ENCODE measurements at regions not wholly inside any gene's neighbourhood (a gene's known extent, or its start where the extent isn't known, plus 50 kb on each side); places are given as distances from the start of the nearest gene placed in this dataset.

DNA sequence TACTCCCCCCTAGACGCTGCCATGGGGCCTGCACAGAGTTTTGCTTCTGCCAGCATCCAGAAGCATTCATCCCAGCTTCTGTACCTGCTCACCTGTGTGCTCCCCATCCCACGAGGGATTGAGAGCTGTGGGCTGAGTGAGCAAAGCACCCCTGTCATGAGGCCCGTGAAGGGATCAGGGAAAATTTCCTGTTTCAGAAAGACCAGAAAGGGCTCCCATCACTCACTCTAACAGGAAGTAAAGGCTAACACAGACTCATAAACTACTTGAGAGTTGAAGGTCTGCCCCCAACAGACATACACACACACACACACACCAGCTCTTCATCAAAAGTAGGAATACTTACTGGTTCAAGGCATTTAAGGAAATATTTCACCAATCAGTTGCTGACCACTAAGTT lies 256.5 kb upstream of the NT5E start:
- no peak for DNase-seq

DNA sequence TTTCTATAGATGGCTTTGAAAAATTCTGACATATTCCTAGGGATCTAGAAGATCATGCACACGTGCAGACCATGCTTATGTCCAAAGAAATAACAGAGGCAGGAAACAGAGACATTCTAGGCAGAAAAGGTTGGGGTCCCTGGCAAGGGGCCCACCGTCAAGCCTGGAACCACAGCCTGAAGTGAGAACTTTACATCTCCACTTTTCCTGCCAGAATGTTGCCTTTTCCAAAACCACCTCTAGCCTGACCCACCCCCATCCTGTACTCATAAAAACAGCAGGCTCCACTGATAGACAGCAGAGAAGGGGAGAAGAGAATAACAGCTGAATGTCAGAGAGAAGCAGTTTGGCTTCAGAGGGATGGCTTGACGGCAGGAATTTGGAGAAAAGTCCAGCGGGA lies 257.3 kb upstream of the NT5E start:
- DNase-seq, result no peak

- no peak for DNase-seq
Observed at GRCh38 chr6:85192186-85192585, 257.7 kb upstream of the NT5E start.

DNA sequence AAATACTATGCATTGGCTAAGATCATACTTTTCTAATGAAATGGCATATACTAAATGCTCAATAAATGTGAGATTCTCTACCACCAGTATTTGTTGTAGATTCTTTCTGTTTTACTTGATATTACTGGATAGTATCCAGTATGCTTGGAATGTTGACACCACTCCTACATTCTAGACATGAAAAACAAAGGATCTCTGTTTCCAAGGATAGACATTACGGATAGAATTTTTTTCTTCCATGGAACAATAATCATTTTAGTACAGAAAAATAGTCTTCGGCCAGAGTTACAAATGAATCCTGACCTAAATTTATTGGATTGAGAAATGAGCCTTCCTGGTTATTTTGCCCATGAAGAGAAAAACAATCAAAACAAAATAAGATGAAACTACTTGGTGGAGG lies 258.2 kb upstream of the NT5E start:
- no peak for DNase-seq

DNA sequence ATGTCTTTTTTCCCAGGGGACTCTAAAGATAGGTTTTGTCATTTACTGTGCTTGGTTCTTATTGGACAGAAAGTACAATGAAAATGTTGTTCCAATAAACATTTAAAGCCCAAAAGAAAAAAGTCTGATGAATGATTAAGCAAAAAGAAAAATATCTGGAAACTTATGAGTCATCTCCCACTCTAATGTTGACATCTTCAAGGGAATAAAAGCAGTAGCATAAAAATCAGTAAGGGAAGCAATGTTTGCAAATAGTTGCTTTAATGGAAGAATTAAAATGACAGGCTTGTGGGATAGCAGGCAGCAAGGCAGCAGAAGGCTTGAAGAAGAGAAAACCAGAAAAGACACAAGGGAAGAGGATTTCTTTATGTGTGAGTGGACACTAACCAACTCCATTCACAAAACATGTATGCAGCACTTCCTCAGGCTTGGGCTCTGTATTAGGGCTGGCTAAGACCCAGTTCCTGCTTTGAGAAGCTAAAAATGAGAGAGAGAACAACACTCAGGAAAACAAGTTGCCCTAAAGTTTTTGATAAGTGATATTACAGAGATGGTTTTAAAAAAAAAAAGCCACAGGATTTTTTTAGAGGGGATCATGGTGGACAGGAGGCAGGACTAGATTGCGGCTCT lies 263.2 kb upstream of the NT5E start:
- DNase-seq, result no peak

GRCh38 chr6:85185977-85186376 lies 263.9 kb upstream of the NT5E start:
- DNase-seq, result no peak

DNA sequence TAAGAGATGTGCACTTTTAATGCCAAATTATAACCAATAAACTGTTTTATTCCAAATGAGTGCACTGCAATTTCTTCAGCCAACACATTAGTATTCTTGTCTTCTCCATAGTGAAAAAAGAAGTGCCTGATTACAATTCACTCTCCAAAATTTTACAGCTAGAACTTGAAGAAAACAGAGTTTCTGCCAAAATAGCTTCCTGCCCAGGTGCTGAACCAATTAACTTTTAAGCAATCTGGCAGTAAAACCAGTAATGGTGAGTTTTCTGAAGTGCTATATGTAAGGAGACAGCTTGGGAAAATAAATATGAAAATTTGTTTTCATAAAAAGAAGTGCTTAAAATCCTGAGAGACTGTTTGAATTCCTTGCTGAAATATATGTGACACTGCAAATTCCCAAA lies 266.0 kb upstream of the NT5E start:
- DNase-seq, result no peak

- DNase-seq, result no peak
Observed at GRCh38 chr6:85172705-85173104, 277.2 kb upstream of the NT5E start.

DNA sequence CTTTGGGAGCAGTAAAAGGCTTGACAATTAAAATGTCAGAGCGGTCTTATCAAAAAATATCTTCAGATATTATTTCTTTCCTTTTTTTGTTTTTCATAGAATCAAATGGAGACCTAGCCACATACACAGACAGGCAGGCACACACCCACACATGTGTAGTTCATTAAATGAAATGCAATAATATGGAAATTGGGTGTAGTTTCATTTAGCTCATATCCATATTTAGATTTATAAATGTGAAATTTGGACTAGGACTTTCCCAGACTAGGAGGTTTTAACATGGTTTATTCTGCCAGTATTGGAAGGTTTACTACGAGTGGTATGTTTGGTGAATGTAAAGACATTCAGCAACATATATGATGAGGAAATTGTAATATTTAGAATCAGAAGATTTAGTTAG lies 277.7 kb upstream of the NT5E start:
- no peak for DNase-seq

GRCh38 chr6:85169189-85169588 lies 280.7 kb upstream of the NT5E start:
- no peak for DNase-seq

DNA sequence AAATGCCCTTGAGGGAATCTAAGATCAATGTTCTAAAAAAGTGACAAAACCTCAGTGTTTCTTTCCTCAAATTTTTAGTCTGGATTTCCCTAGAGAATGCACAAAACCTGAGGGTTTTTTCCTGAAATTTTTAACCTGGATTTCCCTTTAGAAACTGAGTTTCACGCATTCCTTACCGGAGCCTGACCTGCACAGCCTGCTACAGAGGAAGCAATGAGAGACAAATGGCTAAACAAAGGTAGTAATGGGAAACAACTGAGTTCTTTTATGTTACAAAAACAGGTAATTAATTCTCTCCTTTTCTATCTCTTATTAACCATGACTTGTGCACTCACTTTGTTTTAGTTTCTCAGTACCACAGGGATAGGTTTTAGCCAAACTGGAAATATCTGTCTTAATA lies 281.7 kb upstream of the NT5E start:
- DNase-seq, result no peak

GRCh38 chr6:85166114-85166741 lies 283.7 kb upstream of the NT5E start:
- DNase-seq, result no peak

GRCh38 chr6:85163156-85164080 lies 286.5 kb upstream of the NT5E start:
- no peak for DNase-seq

GRCh38 chr6:85157311-85157710 lies 292.6 kb upstream of the NT5E start:
- DNase-seq, result no peak

DNA sequence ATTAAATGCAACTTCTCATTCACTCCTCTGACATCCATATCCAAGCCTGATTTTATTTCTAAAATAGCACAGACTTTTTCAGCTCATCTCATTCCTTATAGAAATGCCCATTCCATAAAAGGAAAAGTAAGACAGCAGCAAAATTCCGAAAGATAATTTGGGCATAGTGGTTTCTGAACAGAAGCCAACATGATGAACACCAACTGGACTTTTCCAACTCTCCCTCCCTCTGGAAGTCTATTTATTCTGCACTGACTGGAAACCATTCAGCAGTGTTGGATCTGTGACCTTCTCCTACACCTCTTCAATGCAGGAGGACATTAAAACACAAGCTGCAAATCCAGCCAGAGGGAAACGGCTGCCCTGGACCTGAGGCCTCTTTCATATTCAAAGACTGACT lies 306.2 kb upstream of the NT5E start:
- no peak for DNase-seq

GRCh38 chr6:85137865-85138264 lies 312.0 kb upstream of the NT5E start:
- no peak for DNase-seq

GRCh38 chr6:85136310-85136709 lies 313.6 kb upstream of the NT5E start:
- DNase-seq, result no peak

- DNase-seq, result no peak
Observed at GRCh38 chr6:85135376-85136094, 314.3 kb upstream of the NT5E start.

DNA sequence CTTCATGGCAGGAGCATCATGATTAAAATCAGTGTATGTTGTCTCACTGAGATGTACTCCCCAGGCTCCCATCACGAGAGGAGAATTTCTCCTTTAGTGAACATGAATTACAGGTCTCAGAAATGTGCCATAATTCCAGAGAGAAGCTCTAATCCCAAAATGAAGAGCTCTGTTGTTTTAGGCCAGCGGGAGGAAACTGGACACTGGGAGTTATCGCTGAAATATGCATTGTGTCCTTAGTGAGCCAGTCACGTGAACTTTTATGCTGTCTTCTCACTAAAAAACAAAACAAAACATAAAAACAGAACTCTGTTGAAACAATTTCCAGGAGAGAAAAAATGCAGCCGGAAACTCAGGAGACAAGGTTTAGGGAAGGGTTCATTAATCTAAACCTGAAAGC lies 315.7 kb upstream of the NT5E start:
- no peak for DNase-seq

- DNase-seq, result no peak
Observed at GRCh38 chr6:85132091-85132490, 317.8 kb upstream of the NT5E start.

DNA sequence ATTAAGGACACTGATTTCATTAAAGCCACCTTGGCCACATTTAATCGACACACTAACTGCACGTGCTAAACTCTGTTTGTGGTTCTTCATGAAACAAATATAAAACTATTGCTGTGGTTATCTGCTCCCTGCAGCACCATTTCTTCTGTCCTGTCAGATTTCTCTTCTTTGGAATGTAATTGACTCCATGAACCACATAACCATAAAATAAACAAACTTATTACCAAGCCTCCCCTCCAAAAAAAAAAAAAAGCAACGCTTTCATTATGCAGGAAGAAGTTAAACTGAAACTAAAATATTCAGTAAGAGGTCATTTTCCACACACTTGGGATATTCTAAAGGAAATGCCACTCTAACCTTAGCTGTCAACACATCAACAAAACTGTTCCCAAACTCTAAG lies 319.1 kb upstream of the NT5E start:
- DNase-seq, result no peak

DNA sequence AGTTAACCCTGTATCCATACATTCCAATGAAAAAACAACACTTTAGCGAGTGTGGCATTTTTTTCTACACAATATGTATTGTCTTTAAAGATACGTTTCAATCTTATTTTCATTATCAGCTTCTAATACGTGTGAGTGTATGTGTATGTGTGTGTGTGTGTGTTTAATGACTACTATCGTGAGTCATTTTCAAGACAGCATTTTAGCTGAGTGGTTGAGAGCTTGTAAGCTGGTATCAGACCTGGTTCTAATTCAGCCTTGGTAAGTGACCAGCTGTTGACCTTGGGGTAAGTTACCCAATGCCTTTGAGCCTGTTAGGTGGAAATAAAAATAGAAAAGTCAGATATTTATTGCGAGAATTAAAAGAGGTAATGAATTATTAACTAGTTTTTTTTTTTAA lies 320.0 kb upstream of the NT5E start:
- no peak for DNase-seq
